Neural cell (in vitro differentiated cells): ENCODE measurements at regions not wholly inside any gene's neighbourhood (a gene's known extent, or its start where the extent isn't known, plus 50 kb on each side); places are given as distances from the start of the nearest gene placed in this dataset.

Experiments
- CTCF ChIP-seq: fragments of 450-650 bp; IDR thresholded peaks from 2 replicates; pipeline ENCODE4 v1.5.1; 2014; ENCODE audit warnings: antibody characterized with exemption, mild to moderate bottlenecking, moderate library complexity; ENCODE audit not compliant: poor library complexity, severe bottlenecking
- EP300 ChIP-seq: fragments of 450-650 bp; conservative IDR thresholded peaks from 2 replicates; pipeline ENCODE4 v1.6.1; 2014; ENCODE audit warnings: antibody characterized with exemption, mild to moderate bottlenecking, moderate library complexity; ENCODE audit not compliant: poor library complexity, severe bottlenecking
- EZH2 ChIP-seq: fragments of 200-600, 300-800 bp; shearing (Covaris generic), sonication (generic); IDR thresholded peaks from 2 replicates; pipeline ENCODE4 v1.6.1; 2014; ENCODE audit warnings: antibody characterized with exemption, low read length, borderline replicate concordance, mild to moderate bottlenecking; ENCODE audit not compliant: insufficient read depth, poor library complexity, severe bottlenecking
- POLR2AphosphoS5 ChIP-seq: IDR thresholded peaks from 2 replicates; pipeline ENCODE4 v1.6.1; 2012
- RAD21 ChIP-seq: fragments of 450-650 bp; conservative IDR thresholded peaks from 2 replicates; pipeline ENCODE4 v1.6.1; 2014; ENCODE audit warnings: antibody characterized with exemption, mild to moderate bottlenecking, moderate library complexity
- REST ChIP-seq: IDR thresholded peaks from 2 replicates; pipeline ENCODE4 v1.6.1; 2012; ENCODE audit warnings: borderline replicate concordance
- TAF1 ChIP-seq: IDR thresholded peaks from 2 replicates; pipeline ENCODE4 v1.6.1; 2012; ENCODE audit warnings: low read depth

DNA sequence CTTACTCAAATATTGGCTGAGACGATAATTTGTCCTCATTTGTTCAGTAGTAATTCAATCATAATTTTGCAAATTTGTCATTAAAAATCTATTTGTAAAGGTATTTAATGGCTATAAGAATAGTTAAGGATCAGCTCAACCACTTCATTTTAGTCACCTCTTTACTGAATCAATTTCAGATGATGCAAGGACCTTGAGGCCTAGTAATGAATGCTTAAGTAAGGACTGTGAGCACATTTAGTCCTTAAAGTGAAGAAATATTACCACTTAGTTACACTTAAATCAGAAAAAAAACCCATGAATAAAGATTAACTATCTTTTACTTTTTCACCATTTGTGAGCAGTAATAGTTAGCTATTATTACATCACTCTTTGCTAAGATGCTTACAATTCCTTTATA is 778.9 kb downstream of the CCDC85A start:
- TF ChIP-seq CTCF (no peak), TAF1 (no peak), REST (no peak), EZH2 (no peak), POLR2AphosphoS5 (no peak), RAD21 (no peak), EP300 (no peak)
